ENCODE measurements at regions not wholly inside any gene's neighbourhood (a gene's known extent, or its start where the extent isn't known, plus 50 kb on each side); places are given as distances from the start of the nearest gene placed in this dataset.

DNA sequence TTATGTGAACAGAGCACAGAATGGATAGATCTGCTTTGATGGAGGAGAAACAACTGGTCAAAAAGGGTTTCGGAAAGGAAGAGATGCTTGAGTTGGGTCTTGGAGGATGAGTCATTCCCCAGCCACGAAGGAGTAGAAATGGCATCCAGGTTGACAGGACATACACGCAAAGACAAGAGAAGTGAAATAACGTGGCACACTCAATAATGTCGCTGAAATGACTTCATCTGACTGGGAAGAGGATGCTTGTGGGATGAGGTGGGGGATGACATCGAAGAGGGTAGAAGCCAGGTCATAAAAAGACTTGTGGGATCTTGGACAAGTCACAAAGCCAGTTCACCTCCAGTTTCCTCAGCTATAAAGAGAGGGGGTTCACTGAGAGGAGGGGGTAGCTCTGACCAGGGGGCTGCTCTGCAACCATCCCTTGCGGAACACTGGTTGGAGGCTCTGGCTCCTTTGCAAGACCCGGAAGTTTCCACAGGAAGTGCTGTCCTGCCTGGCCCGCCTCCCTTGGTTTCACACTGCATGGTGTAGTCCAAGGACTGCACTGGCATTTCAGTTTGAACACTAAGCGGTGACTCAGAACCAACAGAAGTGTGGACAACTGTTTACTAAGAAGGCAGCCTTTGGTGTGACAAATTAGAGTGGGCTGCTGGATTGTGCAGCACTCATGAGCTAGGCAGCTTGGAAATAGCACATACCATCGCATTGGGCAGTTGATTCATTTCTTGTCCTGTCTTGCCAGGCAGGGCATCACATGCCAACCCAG is 189.9 kb upstream of the ADO start:
- TF ChIP-seq, protein P1, sequence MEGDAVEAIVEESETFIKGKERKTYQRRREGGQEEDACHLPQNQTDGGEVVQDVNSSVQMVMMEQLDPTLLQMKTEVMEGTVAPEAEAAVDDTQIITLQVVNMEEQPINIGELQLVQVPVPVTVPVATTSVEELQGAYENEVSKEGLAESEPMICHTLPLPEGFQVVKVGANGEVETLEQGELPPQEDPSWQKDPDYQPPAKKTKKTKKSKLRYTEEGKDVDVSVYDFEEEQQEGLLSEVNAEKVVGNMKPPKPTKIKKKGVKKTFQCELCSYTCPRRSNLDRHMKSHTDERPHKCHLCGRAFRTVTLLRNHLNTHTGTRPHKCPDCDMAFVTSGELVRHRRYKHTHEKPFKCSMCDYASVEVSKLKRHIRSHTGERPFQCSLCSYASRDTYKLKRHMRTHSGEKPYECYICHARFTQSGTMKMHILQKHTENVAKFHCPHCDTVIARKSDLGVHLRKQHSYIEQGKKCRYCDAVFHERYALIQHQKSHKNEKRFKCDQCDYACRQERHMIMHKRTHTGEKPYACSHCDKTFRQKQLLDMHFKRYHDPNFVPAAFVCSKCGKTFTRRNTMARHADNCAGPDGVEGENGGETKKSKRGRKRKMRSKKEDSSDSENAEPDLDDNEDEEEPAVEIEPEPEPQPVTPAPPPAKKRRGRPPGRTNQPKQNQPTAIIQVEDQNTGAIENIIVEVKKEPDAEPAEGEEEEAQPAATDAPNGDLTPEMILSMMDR (IDR thresholded peaks at IDR 0.05), result no peak
- peak in 1 of 2 donors; percentile 7 for TF ChIP-seq EP300 (IDR thresholded peaks at IDR 0.05)

All from tibial nerve (tissue), 4 donors.